ENCODE measurements at regions not wholly inside any gene's neighbourhood (a gene's known extent, or its start where the extent isn't known, plus 50 kb on each side); places are given as distances from the start of the nearest gene placed in this dataset.

DNA sequence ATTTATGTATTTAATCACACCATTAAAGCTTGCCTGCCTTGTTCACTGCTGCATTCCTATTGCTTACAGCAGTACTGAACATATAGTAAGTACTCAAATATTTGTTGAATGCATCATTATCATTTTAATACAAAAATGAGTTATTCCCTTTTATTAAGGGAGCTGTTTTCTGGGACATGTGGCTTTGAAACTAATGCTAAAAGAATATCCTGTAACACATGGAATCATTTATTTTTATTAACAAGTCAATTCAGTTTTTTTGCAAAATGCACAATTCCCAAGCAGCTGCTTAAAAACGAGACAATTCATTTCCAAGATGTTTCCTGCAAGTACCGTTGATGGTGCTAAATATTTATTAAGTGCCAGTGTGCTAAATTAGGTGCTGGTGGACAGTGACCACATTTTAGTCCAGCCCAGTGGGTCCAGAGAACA lies 148.3 kb upstream of the NR3C1 start:
- Histone ChIP-seq H3K27me3 (replicated peaks; ENCODE audit: control insufficient read depth, insufficient read depth, low read length) (no peaks in the 10 kb centered on the region), H3K4me3 (replicated peaks; ENCODE audit: low read depth, low read length) (no peak overlapping the region), H3K36me3 (ENCODE audit: control insufficient read depth, insufficient read depth, low read length) (no peaks in the 10 kb centered on the region)
- TF ChIP-seq, protein P1, sequence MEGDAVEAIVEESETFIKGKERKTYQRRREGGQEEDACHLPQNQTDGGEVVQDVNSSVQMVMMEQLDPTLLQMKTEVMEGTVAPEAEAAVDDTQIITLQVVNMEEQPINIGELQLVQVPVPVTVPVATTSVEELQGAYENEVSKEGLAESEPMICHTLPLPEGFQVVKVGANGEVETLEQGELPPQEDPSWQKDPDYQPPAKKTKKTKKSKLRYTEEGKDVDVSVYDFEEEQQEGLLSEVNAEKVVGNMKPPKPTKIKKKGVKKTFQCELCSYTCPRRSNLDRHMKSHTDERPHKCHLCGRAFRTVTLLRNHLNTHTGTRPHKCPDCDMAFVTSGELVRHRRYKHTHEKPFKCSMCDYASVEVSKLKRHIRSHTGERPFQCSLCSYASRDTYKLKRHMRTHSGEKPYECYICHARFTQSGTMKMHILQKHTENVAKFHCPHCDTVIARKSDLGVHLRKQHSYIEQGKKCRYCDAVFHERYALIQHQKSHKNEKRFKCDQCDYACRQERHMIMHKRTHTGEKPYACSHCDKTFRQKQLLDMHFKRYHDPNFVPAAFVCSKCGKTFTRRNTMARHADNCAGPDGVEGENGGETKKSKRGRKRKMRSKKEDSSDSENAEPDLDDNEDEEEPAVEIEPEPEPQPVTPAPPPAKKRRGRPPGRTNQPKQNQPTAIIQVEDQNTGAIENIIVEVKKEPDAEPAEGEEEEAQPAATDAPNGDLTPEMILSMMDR (IDR thresholded peaks at IDR 0.05; ENCODE audit: insufficient read depth, low read length, poor library complexity, severe bottlenecking) = no peak
- DNase-seq (ENCODE audit: extremely low read depth, insufficient read length) = no peak

DNA sequence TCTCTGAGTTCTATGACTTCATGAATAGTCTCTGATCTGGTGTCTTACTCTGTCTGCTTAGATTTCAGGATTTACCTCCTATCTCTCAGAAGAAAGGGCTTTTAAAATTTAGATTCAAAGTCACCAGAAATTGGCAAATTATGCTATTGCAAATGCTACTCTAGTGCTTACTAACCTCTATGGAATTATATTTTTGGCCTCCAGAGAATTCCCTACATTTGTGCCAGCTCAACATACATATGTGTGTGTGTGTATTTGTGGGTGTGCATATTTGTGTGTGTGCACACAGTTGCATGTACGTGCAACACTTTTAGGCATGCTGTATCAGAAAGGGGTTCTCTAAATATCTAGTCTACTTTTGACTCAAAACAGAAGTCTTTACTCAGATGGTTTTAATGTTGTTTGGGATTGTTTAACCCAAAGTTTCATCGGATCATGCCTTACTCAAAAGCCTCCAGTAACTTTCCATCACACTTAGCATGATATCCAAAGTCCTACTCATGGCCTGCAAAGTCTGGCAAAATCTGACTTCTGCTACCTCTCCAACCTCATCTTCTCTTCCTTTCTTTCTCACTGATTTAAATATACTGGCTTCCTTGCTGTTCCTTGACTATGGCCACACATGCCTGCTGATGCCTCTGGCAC lies 147.6 kb upstream of the NR3C1 start:
- TF ChIP-seq, protein P1 (IDR thresholded peaks at IDR 0.05; ENCODE audit: insufficient read depth, low read length, poor library complexity, severe bottlenecking) = no peak
- Histone ChIP-seq H3K4me3 (replicated peaks; ENCODE audit: low read depth, low read length) (no peak overlapping the region), H3K36me3 (ENCODE audit: control insufficient read depth, insufficient read depth, low read length) (no peaks in the 10 kb centered on the region)

DNA sequence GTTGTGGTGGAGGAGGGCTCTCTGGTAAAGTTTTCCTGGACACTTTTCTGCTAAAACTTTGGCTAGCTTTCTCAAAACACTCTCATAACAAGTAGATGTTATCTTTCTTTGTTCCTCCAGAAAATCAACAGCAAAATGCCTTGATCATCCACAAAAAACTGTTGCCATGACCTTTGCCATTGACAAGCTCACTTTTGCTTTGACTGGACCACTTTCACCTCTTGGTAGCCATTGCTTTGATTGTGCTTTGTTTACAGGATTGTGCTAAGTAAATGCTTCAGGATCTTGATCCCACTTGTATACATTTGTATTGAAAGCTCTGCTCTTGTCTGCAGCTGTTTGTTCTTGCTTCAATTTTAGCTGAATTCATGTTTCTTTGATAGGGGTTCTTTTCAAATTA lies 143.9 kb upstream of the NR3C1 start:
- Histone ChIP-seq H3K27me3 (replicated peaks; ENCODE audit: control insufficient read depth, insufficient read depth, low read length) (no peaks in the 10 kb centered on the region), H3K36me3 (ENCODE audit: control insufficient read depth, insufficient read depth, low read length) (no peaks in the 10 kb centered on the region), H3K4me3 (replicated peaks; ENCODE audit: low read depth, low read length) (no peak overlapping the region)
- TF ChIP-seq, protein P1 (IDR thresholded peaks at IDR 0.05; ENCODE audit: insufficient read depth, low read length, poor library complexity, severe bottlenecking) = no peak
- no peak for DNase-seq (ENCODE audit: extremely low read depth, insufficient read length)

More for the DNA sequence above, 147.6 kb upstream of the NR3C1 start:
- no peaks in the 10 kb centered on the region for H3K27me3 ChIP-seq (replicated peaks; ENCODE audit: control insufficient read depth, insufficient read depth, low read length)
- no peak for DNase-seq (ENCODE audit: extremely low read depth, insufficient read length)

DNA sequence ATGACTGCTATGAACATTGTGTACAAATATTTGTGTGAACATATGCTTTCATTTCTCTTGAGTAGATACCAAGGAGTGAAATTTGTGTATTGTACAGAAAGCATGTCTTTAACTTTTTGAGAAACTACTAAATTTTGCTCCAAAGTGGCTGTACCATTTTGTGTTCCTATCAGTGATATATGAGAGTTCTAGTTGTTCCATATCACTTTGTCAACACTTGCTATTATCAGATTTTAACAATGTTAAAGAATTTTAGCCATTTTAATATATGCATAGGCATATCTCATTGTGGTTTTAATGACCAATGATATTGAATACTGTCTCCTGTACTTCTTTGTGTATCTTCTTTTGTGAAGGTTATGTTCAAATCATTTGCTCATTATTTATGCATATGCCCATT lies 142.9 kb upstream of the NR3C1 start:
- H3K36me3 ChIP-seq (ENCODE audit: control insufficient read depth, insufficient read depth, low read length) = no peaks in the 10 kb centered on the region
- DNase-seq (ENCODE audit: extremely low read depth, insufficient read length) = no peak
- H3K4me3 ChIP-seq (replicated peaks; ENCODE audit: low read depth, low read length) = no peak overlapping the region
- H3K27me3 ChIP-seq (replicated peaks; ENCODE audit: control insufficient read depth, insufficient read depth, low read length) = no peaks in the 10 kb centered on the region
- TF ChIP-seq, protein P1 (IDR thresholded peaks at IDR 0.05; ENCODE audit: insufficient read depth, low read length, poor library complexity, severe bottlenecking) = no peak

DNA sequence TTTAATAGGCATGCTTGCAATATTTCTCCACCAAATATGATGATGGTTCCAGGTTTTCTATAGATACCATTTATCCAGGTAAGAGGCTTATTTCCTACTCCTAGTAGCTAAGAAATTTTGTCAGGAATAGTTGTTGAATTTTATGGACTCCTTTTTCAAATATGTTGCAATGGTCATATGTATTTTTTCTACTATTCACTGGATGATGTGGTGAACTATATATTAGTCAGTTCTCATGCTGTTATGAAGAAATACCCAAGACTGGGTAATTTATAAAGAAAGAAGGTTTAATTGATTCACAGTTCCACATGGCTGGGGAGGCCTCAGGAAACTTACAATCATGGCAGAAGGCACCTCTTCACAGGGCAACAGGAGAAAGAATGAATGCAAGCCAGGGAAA lies 141.1 kb upstream of the NR3C1 start:
- TF ChIP-seq, protein P1 (IDR thresholded peaks at IDR 0.05; ENCODE audit: insufficient read depth, low read length, poor library complexity, severe bottlenecking) = no peak
- H3K36me3 ChIP-seq (ENCODE audit: control insufficient read depth, insufficient read depth, low read length) = no peaks in the 10 kb centered on the region
- DNase-seq (ENCODE audit: extremely low read depth, insufficient read length) = no peak

More for the DNA sequence above, 141.1 kb upstream of the NR3C1 start:
- no peaks in the 10 kb centered on the region for H3K27me3 ChIP-seq (replicated peaks; ENCODE audit: control insufficient read depth, insufficient read depth, low read length)
- H3K4me3 ChIP-seq (replicated peaks; ENCODE audit: low read depth, low read length) = no peak overlapping the region
